ENCODE measurements at regions not wholly inside any gene's neighbourhood (a gene's known extent, or its start where the extent isn't known, plus 50 kb on each side); places are given as distances from the start of the nearest gene placed in this dataset.

DNA sequence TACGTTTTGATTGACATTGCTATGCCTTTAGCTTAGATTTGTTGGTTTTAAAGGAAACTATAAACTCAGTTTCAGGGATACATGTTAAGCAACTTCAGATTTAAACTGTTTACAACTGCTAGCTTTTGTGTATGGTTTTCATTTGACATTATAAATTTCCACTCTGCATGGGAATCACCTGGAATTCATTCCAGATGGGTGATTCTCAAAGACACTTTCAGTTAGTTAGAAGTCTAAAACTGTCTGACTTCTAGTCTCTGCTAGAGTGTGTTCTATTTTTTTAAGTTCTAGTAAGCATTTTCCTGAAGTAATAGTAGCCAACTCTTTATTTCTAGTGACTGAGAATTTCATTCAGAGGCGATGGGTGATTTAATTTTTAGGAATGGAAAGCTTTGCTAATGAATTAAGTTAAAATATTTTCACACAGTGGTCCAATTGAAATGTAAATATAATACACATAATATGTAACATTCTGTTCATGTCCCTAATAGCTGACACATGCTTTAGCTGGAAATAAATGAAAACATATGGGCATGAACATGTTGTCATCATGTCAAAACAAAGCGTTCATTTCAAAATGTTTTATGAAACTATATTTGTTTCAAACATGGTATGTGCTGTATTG, 58.3 kb upstream of the CSNK1A1L start:
- TF ChIP-seq, protein P1, sequence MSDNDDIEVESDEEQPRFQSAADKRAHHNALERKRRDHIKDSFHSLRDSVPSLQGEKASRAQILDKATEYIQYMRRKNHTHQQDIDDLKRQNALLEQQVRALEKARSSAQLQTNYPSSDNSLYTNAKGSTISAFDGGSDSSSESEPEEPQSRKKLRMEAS (IDR thresholded peaks at IDR 0.05), result no peak
- TF ChIP-seq, protein P2, sequence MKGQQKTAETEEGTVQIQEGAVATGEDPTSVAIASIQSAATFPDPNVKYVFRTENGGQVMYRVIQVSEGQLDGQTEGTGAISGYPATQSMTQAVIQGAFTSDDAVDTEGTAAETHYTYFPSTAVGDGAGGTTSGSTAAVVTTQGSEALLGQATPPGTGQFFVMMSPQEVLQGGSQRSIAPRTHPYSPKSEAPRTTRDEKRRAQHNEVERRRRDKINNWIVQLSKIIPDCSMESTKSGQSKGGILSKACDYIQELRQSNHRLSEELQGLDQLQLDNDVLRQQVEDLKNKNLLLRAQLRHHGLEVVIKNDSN (IDR thresholded peaks at IDR 0.05), result no peak
- TF ChIP-seq YY1 (IDR thresholded peaks at IDR 0.05; ENCODE audit: low read depth) (no peak), CEBPB (IDR thresholded peaks at IDR 0.05) (no peak), EGR1 (IDR thresholded peaks at IDR 0.05) (no peak), RAD21 (IDR thresholded peaks at IDR 0.05; ENCODE audit: low read depth) (no peak), EP300 (IDR thresholded peaks at IDR 0.05; ENCODE audit: borderline replicate concordance) (no peak), TAF1 (IDR thresholded peaks at IDR 0.05; ENCODE audit: low read depth) (no peak), FOXM1 (IDR thresholded peaks at IDR 0.05; ENCODE audit: borderline replicate concordance, low read depth) (no peak), NFIC (IDR thresholded peaks at IDR 0.05) (no peak), TCF12 (IDR thresholded peaks at IDR 0.05; ENCODE audit: low read depth) (no peak)
- TF ChIP-seq, protein P3, sequence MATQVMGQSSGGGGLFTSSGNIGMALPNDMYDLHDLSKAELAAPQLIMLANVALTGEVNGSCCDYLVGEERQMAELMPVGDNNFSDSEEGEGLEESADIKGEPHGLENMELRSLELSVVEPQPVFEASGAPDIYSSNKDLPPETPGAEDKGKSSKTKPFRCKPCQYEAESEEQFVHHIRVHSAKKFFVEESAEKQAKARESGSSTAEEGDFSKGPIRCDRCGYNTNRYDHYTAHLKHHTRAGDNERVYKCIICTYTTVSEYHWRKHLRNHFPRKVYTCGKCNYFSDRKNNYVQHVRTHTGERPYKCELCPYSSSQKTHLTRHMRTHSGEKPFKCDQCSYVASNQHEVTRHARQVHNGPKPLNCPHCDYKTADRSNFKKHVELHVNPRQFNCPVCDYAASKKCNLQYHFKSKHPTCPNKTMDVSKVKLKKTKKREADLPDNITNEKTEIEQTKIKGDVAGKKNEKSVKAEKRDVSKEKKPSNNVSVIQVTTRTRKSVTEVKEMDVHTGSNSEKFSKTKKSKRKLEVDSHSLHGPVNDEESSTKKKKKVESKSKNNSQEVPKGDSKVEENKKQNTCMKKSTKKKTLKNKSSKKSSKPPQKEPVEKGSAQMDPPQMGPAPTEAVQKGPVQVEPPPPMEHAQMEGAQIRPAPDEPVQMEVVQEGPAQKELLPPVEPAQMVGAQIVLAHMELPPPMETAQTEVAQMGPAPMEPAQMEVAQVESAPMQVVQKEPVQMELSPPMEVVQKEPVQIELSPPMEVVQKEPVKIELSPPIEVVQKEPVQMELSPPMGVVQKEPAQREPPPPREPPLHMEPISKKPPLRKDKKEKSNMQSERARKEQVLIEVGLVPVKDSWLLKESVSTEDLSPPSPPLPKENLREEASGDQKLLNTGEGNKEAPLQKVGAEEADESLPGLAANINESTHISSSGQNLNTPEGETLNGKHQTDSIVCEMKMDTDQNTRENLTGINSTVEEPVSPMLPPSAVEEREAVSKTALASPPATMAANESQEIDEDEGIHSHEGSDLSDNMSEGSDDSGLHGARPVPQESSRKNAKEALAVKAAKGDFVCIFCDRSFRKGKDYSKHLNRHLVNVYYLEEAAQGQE (IDR thresholded peaks at IDR 0.05; ENCODE audit: low read depth), result no peak

Measured in Ishikawa (cell line).